Brain microvascular endothelial cell (primary cell): ENCODE measurements at regions not wholly inside any gene's neighbourhood (a gene's known extent, or its start where the extent isn't known, plus 50 kb on each side); places are given as distances from the start of the nearest gene placed in this dataset.

ENCODE experiments used
- DNase-seq: peaks from one replicate; pipeline ENCODE4 v3.0.0-alpha.2; 2020
- H3K27ac ChIP-seq: fragments of 250-450 bp; sonication (Bioruptor Pico); 2 replicates; pipeline ENCODE4 v1.5.1; 2020; ENCODE audit warnings: mild to moderate bottlenecking, moderate library complexity
- H3K27me3 ChIP-seq: fragments of 250-450 bp; sonication (Bioruptor Pico); replicated peaks from 2 replicates; pipeline ENCODE4 v1.5.1; 2020; ENCODE audit warnings: mild to moderate bottlenecking
- H3K36me3 ChIP-seq: fragments of 250-450 bp; sonication (Bioruptor Pico); replicated peaks from 2 replicates; pipeline ENCODE4 v1.5.1; 2020; ENCODE audit warnings: mild to moderate bottlenecking
- H3K4me3 ChIP-seq: 2 replicates; pipeline ENCODE4 v1.5.1; 2011; ENCODE audit warnings: low read depth, mild to moderate bottlenecking, control low read depth, low read length, moderate library complexity
- CTCF ChIP-seq: IDR thresholded peaks from 2 replicates; pipeline ENCODE4 v1.5.1; 2011; ENCODE audit warnings: low read depth, mild to moderate bottlenecking, moderate library complexity, low read length, control low read depth, inconsistent platforms; ENCODE audit errors: missing control alignments
- in situ Hi-C: cut with HindIII; loops from 2 replicates; pipeline ENCODE4 v1.10.0; 2017; ENCODE audit warnings: low sequenced_read_pairs, low pct_ligation_motif_present

GRCh38 chr10:35998026-35998425 lies 355.9 kb upstream of the FZD8 start:
- in situ Hi-C loops: no loop called here
- TF ChIP-seq CTCF: no peak
- no peaks in the 10 kb centered on the region for H3K36me3 ChIP-seq
- H3K27ac ChIP-seq: no peak overlapping the region
- no peaks in the 10 kb centered on the region for H3K27me3 ChIP-seq
- no peak for DNase-seq
- H3K4me3 ChIP-seq: no peak overlapping the region

GRCh38 chr10:35995485-35995884 lies 353.4 kb upstream of the FZD8 start:
- no peak for TF ChIP-seq CTCF
- no peak for DNase-seq
- Histone ChIP-seq H3K27me3 (no peaks in the 10 kb centered on the region), H3K36me3 (no peaks in the 10 kb centered on the region), H3K27ac (no peak overlapping the region), H3K4me3 (no peak overlapping the region)
- in situ Hi-C loops: no loop called here

GRCh38 chr10:35993591-35994515 lies 351.8 kb upstream of the FZD8 start:
- H3K4me3 ChIP-seq: no peak overlapping the region
- no peak for DNase-seq
- H3K27ac ChIP-seq: no peak overlapping the region
- no peaks in the 10 kb centered on the region for H3K36me3 ChIP-seq
- no peak for TF ChIP-seq CTCF
- in situ Hi-C loops: no loop called here
- H3K27me3 ChIP-seq: no peaks in the 10 kb centered on the region

GRCh38 chr10:35992107-35992506 lies 350.0 kb upstream of the FZD8 start:
- no peaks in the 10 kb centered on the region for H3K36me3 ChIP-seq
- no peak overlapping the region for H3K27ac ChIP-seq
- TF ChIP-seq CTCF: no peak
- DNase-seq: no peak
- no peaks in the 10 kb centered on the region for H3K27me3 ChIP-seq
- in situ Hi-C loops: no loop called here
- no peak overlapping the region for H3K4me3 ChIP-seq

GRCh38 chr10:35986756-35987502 lies 344.8 kb upstream of the FZD8 start:
- H3K4me3 ChIP-seq: no peak overlapping the region
- no peak for DNase-seq
- TF ChIP-seq CTCF: no peak

More at GRCh38 chr10:35986756-35987502, 344.8 kb upstream of the FZD8 start:
- in situ Hi-C loops: no loop called here
- Histone ChIP-seq H3K27me3 (no peaks in the 10 kb centered on the region), H3K36me3 (no peaks in the 10 kb centered on the region), H3K27ac (no peak overlapping the region)
